ENCODE measurements at regions not wholly inside any gene's neighbourhood (a gene's known extent, or its start where the extent isn't known, plus 50 kb on each side); places are given as distances from the start of the nearest gene placed in this dataset.
"Not testable (repeated sequence)": the region's sequence is repeated elsewhere in the genome, so short reads cannot be mapped to it uniquely, and the experiment has no call there.

- not testable (repeated sequence) for DNase-seq (ENCODE audit: extremely low read depth, low read depth)
These were observed 148.3 kb downstream of the ADRA2C start for GRCh38 chr4:3914511-3914910.

- not testable (repeated sequence) for DNase-seq (ENCODE audit: extremely low read depth, low read depth)
These were observed 153.3 kb downstream of the ADRA2C start for GRCh38 chr4:3919509-3919908.

- DNase-seq (ENCODE audit: extremely low read depth, low read depth): not testable (repeated sequence)
These were observed 155.7 kb downstream of the ADRA2C start for GRCh38 chr4:3921902-3922301.

GRCh38 chr4:3925841-3926240, 159.7 kb downstream of the ADRA2C start:
- not testable (repeated sequence) for DNase-seq (ENCODE audit: extremely low read depth, low read depth)

- not testable (repeated sequence) for DNase-seq (ENCODE audit: extremely low read depth, low read depth)
These were observed 160.1 kb downstream of the ADRA2C start for GRCh38 chr4:3926271-3926670.

- DNase-seq (ENCODE audit: extremely low read depth, low read depth): not testable (repeated sequence)
These were observed 161.0 kb downstream of the ADRA2C start for GRCh38 chr4:3926969-3927755.

GRCh38 chr4:3929431-3929830, 163.2 kb downstream of the ADRA2C start:
- not testable (repeated sequence) for DNase-seq (ENCODE audit: extremely low read depth, low read depth)

- not testable (repeated sequence) for DNase-seq (ENCODE audit: extremely low read depth, low read depth)
These were observed 166.5 kb downstream of the ADRA2C start for GRCh38 chr4:3932734-3933133.

- DNase-seq (ENCODE audit: extremely low read depth, low read depth): not testable (repeated sequence)
These were observed 169.2 kb downstream of the ADRA2C start for GRCh38 chr4:3935406-3935805.

- no peak for DNase-seq (ENCODE audit: extremely low read depth, low read depth)
These were observed 170.0 kb downstream of the ADRA2C start for GRCh38 chr4:3936184-3936583.

GRCh38 chr4:3937849-3938562, 171.8 kb downstream of the ADRA2C start:
- not testable (repeated sequence) for DNase-seq (ENCODE audit: extremely low read depth, low read depth)

GRCh38 chr4:3938676-3939075, 172.5 kb downstream of the ADRA2C start:
- DNase-seq (ENCODE audit: extremely low read depth, low read depth): not testable (repeated sequence)

- not testable (repeated sequence) for DNase-seq (ENCODE audit: extremely low read depth, low read depth)
These were observed 173.9 kb downstream of the ADRA2C start for GRCh38 chr4:3939954-3940591.

- DNase-seq (ENCODE audit: extremely low read depth, low read depth): not testable (repeated sequence)
These were observed 175.7 kb downstream of the ADRA2C start for GRCh38 chr4:3941735-3942522.

GRCh38 chr4:3942569-3942971, 176.4 kb downstream of the ADRA2C start:
- not testable (repeated sequence) for DNase-seq (ENCODE audit: extremely low read depth, low read depth)

- DNase-seq (ENCODE audit: extremely low read depth, low read depth): not testable (repeated sequence)
These were observed 176.9 kb downstream of the ADRA2C start for GRCh38 chr4:3943051-3943450.

- DNase-seq (ENCODE audit: extremely low read depth, low read depth): no peak
These were observed 179.5 kb downstream of the ADRA2C start for GRCh38 chr4:3945511-3946290.

- not testable (repeated sequence) for DNase-seq (ENCODE audit: extremely low read depth, low read depth)
These were observed 180.4 kb downstream of the ADRA2C start for GRCh38 chr4:3946553-3946952.

GRCh38 chr4:3947761-3948160, 181.6 kb downstream of the ADRA2C start:
- DNase-seq (ENCODE audit: extremely low read depth, low read depth): not testable (repeated sequence)

- not testable (repeated sequence) for DNase-seq (ENCODE audit: extremely low read depth, low read depth)
These were observed 182.0 kb downstream of the ADRA2C start for GRCh38 chr4:3948210-3948609.

Data from NCI-H460 (cell line).